GM12874 (cell line): ENCODE measurements at regions not wholly inside any gene's neighbourhood (a gene's known extent, or its start where the extent isn't known, plus 50 kb on each side); places are given as distances from the start of the nearest gene placed in this dataset.

Experiments used
- TF ChIP-seq, protein P1 (sequence below): IDR thresholded peaks from 2 replicates; pipeline ENCODE4 v1.5.1; 2011; ENCODE audit warnings: low read depth, mild to moderate bottlenecking, control low read depth, low read length, moderate library complexity; ENCODE audit not compliant: insufficient read depth

DNA sequence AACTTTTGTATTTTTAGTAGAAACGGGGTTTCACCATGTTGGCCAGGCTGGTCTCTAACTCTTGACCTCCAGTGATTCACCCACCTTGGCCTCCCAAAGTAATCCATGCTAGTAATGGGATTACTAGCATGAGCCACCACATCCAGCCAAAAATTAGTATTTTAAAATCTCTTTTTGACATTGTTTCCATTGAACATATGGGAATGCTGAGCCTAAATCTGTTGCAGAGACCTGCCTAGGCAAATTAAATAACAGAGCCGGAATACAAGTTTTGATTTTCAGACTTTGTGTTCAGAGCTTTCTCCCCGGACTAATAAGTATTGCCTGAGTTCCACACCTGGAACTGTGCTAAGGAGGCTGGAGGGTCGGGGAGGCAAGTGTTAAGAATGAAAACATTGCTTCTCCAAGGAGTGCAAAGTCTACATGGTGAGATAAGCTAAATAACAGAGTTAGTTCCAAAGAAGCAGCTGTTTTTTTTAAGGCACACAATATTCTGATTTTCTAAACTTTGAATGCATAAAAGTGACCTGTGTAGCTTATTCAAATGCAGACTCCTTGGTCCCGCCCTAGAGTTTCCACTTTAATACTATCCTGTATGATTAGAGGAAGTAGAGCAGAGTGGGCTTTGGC, 150.6 kb upstream of the CELF4 start:
- TF ChIP-seq, protein P1, sequence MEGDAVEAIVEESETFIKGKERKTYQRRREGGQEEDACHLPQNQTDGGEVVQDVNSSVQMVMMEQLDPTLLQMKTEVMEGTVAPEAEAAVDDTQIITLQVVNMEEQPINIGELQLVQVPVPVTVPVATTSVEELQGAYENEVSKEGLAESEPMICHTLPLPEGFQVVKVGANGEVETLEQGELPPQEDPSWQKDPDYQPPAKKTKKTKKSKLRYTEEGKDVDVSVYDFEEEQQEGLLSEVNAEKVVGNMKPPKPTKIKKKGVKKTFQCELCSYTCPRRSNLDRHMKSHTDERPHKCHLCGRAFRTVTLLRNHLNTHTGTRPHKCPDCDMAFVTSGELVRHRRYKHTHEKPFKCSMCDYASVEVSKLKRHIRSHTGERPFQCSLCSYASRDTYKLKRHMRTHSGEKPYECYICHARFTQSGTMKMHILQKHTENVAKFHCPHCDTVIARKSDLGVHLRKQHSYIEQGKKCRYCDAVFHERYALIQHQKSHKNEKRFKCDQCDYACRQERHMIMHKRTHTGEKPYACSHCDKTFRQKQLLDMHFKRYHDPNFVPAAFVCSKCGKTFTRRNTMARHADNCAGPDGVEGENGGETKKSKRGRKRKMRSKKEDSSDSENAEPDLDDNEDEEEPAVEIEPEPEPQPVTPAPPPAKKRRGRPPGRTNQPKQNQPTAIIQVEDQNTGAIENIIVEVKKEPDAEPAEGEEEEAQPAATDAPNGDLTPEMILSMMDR = no peak

DNA sequence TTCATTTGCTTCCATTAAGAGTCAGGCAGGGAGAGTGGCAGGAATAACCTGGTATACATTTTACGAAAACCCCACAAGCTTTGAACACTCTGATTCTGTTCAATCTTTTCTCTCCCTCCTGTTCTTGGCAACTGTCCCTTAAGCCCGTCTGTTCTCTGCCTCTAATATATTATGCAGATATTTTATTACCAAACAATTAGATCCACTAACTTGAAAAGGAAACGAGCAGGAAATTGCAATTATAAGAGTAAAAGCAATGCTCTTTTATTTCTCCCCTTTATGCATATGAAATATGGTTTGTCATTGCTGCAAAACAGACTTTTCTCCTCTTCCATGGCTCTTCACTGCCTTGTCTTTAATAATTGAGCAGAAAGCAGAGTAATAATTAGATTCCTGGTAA, 149.1 kb upstream of the CELF4 start:
- TF ChIP-seq, protein P1 = no peak

- TF ChIP-seq, protein P1 = no peak
Measured at GRCh38 chr18:37712776-37713175, 147.2 kb upstream of the CELF4 start.

GRCh38 chr18:37711766-37712505, 146.3 kb upstream of the CELF4 start:
- TF ChIP-seq, protein P1 = no peak

GRCh38 chr18:37710726-37711125, 145.1 kb upstream of the CELF4 start:
- TF ChIP-seq, protein P1 = no peak

DNA sequence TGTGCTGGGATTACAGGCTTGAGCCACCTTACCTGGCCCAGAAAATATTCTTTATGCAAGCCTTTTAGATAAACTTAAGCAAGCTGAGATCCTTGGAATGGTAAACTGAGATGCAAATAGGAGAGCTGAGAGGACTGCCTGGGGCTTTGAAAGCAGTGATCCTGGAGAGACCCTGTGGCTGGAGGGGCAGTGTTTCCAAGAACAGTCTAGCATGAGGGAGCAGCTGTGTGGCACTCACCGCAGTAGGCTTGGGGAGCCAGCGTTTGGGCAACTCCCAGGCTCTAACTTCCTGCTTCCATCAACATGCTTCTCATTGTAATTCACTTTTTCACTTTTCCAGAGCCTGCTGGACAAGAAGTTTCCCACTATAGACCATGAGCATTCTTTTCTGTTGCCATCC, 144.1 kb upstream of the CELF4 start:
- TF ChIP-seq, protein P1 = no peak

DNA sequence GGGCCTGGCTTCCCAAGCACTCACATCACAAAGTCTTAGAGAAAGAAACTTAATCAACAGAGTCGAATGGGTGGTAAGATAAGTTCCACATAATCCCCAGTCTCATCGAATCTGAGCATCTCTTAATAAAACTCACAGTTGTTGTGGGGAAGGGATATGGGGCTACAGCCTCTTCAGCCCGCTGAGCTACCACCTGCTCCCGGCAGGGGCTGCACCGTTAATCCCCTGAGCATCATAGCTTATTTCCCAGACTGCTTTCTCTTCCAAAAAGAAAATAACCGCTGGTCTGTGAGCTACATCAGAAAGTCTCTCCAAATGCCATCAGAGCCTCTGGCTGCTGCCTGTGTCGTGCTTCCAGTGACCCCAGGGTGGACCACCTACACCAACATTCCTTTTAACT, 139.4 kb upstream of the CELF4 start:
- TF ChIP-seq, protein P1 = no peak
